K562 (cell line): ENCODE measurements at regions not wholly inside any gene's neighbourhood (a gene's known extent, or its start where the extent isn't known, plus 50 kb on each side); places are given as distances from the start of the nearest gene placed in this dataset.

Source experiments
- ATAC-seq: fragments of 200-7000 bp; cut with Tn5 transposase; 3 replicates; pipeline ENCODE4 v1.9.1; 2020; ENCODE audit warnings: moderate library complexity
- BruUV-seq: library from RNA; stranded (reverse); fragments of 400-500 nt; replicated peaks from 2 replicates; lab custom pipeline; 2021; lab: Mats Ljungman, UMichigan
- CTCF ChIA-PET: fragments of 300-600 bp; formaldehyde crosslinking; extraction: SDS; loops from one replicate; lab custom pipeline; 2021; ENCODE audit warnings: low intra/inter-chr PET ratio; lab: Yijun Ruan, JAX
- POLR2A ChIA-PET: fragments of 300-600, 350-650 bp; sonication (Branson Sonifier 250); formaldehyde crosslinking; extraction: SDS; loops from one replicate; lab custom pipeline; 2021; ENCODE audit warnings: antibody characterized with exemption, inconsistent platforms; lab: Yijun Ruan, JAX
- DNase-seq, 4 experiments: peaks; one replicate each; pipeline versions ENCODE4 v3.0.0 to v3.0.0-alpha.2; 2011 to 2018; ENCODE audit warnings: low spot score in 3 of 4, mixed read lengths in 3 of 4; ENCODE audit errors: extremely low read depth in 1 of 4
- FAIRE-seq: peaks from 2 replicates; lab custom pipeline; 2011; peaks lifted over from hg19 to GRCh38; lab: Jason Lieb, UNC
- H2AFZ ChIP-seq: 2 replicates; pipeline ENCODE4 v1.6.0; 2011; ENCODE audit warnings: low read depth, low read length, control low read depth, inconsistent platforms
- H3K27ac ChIP-seq: fragments of 200-600 bp; 3 replicates; pipeline ENCODE4 v1.8.0; 2011; ENCODE audit warnings: low read depth, mild to moderate bottlenecking, control low read depth, inconsistent platforms, low read length, moderate library complexity, mixed read lengths; ENCODE audit errors: extremely low read depth
- H3K27me3 ChIP-seq, 2 experiments: fragments of 300-600 bp in 1 of 2; 2 replicates in 1 of 2; 3 replicates in 1 of 2; pipeline versions ENCODE4 v1.6.0 to v1.8.0; 2011; ENCODE audit warnings: inconsistent platforms in 2 of 2, low read length in 2 of 2, mild to moderate bottlenecking in 1 of 2, mixed read lengths in 1 of 2, moderate library complexity in 1 of 2; ENCODE audit not compliant: control insufficient read depth in 2 of 2, insufficient read depth in 2 of 2
- H3K36me3 ChIP-seq: fragments of 300-600 bp; 3 replicates; pipeline ENCODE4 v1.8.0; 2011; ENCODE audit warnings: mild to moderate bottlenecking, low read length, inconsistent platforms; ENCODE audit not compliant: control insufficient read depth, insufficient read depth
- H3K4me1 ChIP-seq, 2 experiments: fragments of 200-600 bp in 1 of 2; replicated peaks in 1 of 2; 2 replicates in 1 of 2; 3 replicates in 1 of 2; pipeline versions ENCODE4 v1.5.1 to v1.8.0; 2011; ENCODE audit warnings: inconsistent platforms in 2 of 2, low read length in 2 of 2, mild to moderate bottlenecking in 1 of 2, mixed read lengths in 1 of 2, moderate library complexity in 1 of 2; ENCODE audit not compliant: control insufficient read depth in 2 of 2, insufficient read depth in 2 of 2
- H3K4me2 ChIP-seq: 2 replicates; pipeline ENCODE4 v1.6.1; 2011; ENCODE audit warnings: low read length, control low read depth, inconsistent platforms, mixed read lengths; ENCODE audit not compliant: insufficient read depth
- H3K4me3 ChIP-seq: fragments of 200-600 bp; sonication (generic), shearing (Covaris generic); 2 replicates; pipeline ENCODE4 v1.5.1; 2016; ENCODE audit warnings: control low read depth, inconsistent platforms
- H3K79me2 ChIP-seq: fragments of 200-600 bp; 3 replicates; pipeline ENCODE4 v1.8.0; 2011; ENCODE audit warnings: low read length, inconsistent platforms; ENCODE audit not compliant: control insufficient read depth, insufficient read depth
- H3K9ac ChIP-seq, 2 experiments: 2 replicates each; pipeline versions ENCODE4 v1.6.0 to v1.6.1; 2011; ENCODE audit warnings: low read depth in 2 of 2, low read length in 2 of 2, control low read depth in 1 of 2, inconsistent platforms in 1 of 2, mild to moderate bottlenecking in 1 of 2, mixed read lengths in 1 of 2; ENCODE audit not compliant: insufficient read depth in 1 of 2
- H3K9me1 ChIP-seq: one replicate; pipeline ENCODE4 v1.6.0; 2011; ENCODE audit warnings: inconsistent platforms, mild to moderate bottlenecking, low read length, moderate library complexity; ENCODE audit not compliant: control insufficient read depth, insufficient read depth
- H3K9me3 ChIP-seq: replicated peaks from 2 replicates; pipeline ENCODE4 v1.5.1; 2011; ENCODE audit warnings: low read depth, low read length, inconsistent platforms; ENCODE audit not compliant: control insufficient read depth, insufficient read depth
- H4K20me1 ChIP-seq: replicated peaks from 2 replicates; pipeline ENCODE4 v1.6.1; 2011; ENCODE audit warnings: low read length, inconsistent platforms, mixed read lengths; ENCODE audit not compliant: control insufficient read depth, insufficient read depth
- BCOR ChIP-seq: fragments of 450-650 bp; IDR thresholded peaks from 2 replicates; pipeline ENCODE4 v1.6.1; 2016
- CCNT2 ChIP-seq: IDR thresholded peaks from 2 replicates; pipeline ENCODE4 v1.6.1; 2011; ENCODE audit warnings: borderline replicate concordance, low read depth, mild to moderate bottlenecking, moderate library complexity, mixed read lengths, low read length; ENCODE audit not compliant: insufficient read length; ENCODE audit errors: extremely low read depth
- EP300 ChIP-seq: IDR thresholded peaks from 2 replicates; pipeline ENCODE4 v1.6.1; 2012; ENCODE audit warnings: low read length, improper control_type of control experiment
- LARP7 ChIP-seq: fragments of 450-650 bp; IDR thresholded peaks from 2 replicates; pipeline ENCODE4 v1.6.1; 2016
- LCOR ChIP-seq: sonication (generic); formaldehyde crosslinking; IDR thresholded peaks from 2 replicates; pipeline ENCODE4 v1.8.0; 2022; ENCODE audit warnings: mild to moderate bottlenecking, missing genetic modification reagents
- RBM34 ChIP-seq: fragments of 200-400 bp; formaldehyde crosslinking; IDR thresholded peaks from 2 replicates; pipeline ENCODE4 v1.6.1; 2018; ENCODE audit warnings: low read length, borderline replicate concordance; ENCODE audit not compliant: insufficient read depth
- SMARCA4 ChIP-seq: fragments of 450-650 bp; IDR thresholded peaks from 2 replicates; pipeline ENCODE4 v1.6.1; 2016
- TCF3 ChIP-seq: sonication (generic); formaldehyde crosslinking; IDR thresholded peaks from 2 replicates; pipeline ENCODE4 v1.4.0; 2020; ENCODE audit warnings: mild to moderate bottlenecking, missing genetic modification reagents
- ZNF444 ChIP-seq: fragments of 250-450 bp; sonication (Bioruptor Pico); IDR thresholded peaks from 2 replicates; pipeline ENCODE4 v1.4.0; 2020; ENCODE audit warnings: mild to moderate bottlenecking, moderate library complexity
- WGBS: fragments of 100-300 bp; shearing (Covaris generic); methylation state at CpG from one replicate; pipeline ENCODE4 v1.1.6; 2016; ENCODE audit warnings: low coverage, mixed read lengths; ENCODE audit not compliant: insufficient coverage; ENCODE audit errors: missing lambda C conversion rate; 5-methylcytosine and 5-hydroxymethylcytosine counted together
- in situ Hi-C: fragments of 300-500 bp; cut with MboI; formaldehyde crosslinking; loops from 4 replicates; pipeline ENCODE4 v1.15.0; 2018; ENCODE audit warnings: inconsistent platforms, mixed read lengths
- intact Hi-C: fragments of 100-400 bp; cut with micrococcal nuclease; formaldehyde crosslinking; loops from 2 replicates; pipeline ENCODE4 v1.14.2; 2022
- TF ChIP-seq, protein P1 (sequence below): sonication (generic); formaldehyde crosslinking; IDR thresholded peaks from 2 replicates; pipeline ENCODE4 v1.8.1; 2023; ENCODE audit warnings: mild to moderate bottlenecking, missing genetic modification reagents
- TF ChIP-seq, protein P2 (sequence below), 2 experiments: fragments of 450-650 bp in 1 of 2; sonication (generic) in 1 of 2; formaldehyde crosslinking; conservative IDR thresholded peaks; 2 replicates each; pipeline versions ENCODE4 v1.4.0 to v1.8.1; 2020 to 2022; ENCODE audit warnings: mild to moderate bottlenecking in 1 of 2, missing genetic modification reagents in 1 of 2
- TF ChIP-seq, protein P3 (sequence below), 2 experiments: IDR thresholded peaks; 2 replicates each; pipeline ENCODE4 v1.6.1; 2011; ENCODE audit warnings: borderline replicate concordance in 1 of 2, control low read depth in 1 of 2, low read depth in 1 of 2, low read length in 1 of 2, mild to moderate bottlenecking in 1 of 2, mixed read lengths in 1 of 2, moderate library complexity in 1 of 2; ENCODE audit not compliant: insufficient read depth in 1 of 2, insufficient read length in 1 of 2, poor library complexity in 1 of 2, severe bottlenecking in 1 of 2; ENCODE audit errors: extremely low read depth in 1 of 2

DNA sequence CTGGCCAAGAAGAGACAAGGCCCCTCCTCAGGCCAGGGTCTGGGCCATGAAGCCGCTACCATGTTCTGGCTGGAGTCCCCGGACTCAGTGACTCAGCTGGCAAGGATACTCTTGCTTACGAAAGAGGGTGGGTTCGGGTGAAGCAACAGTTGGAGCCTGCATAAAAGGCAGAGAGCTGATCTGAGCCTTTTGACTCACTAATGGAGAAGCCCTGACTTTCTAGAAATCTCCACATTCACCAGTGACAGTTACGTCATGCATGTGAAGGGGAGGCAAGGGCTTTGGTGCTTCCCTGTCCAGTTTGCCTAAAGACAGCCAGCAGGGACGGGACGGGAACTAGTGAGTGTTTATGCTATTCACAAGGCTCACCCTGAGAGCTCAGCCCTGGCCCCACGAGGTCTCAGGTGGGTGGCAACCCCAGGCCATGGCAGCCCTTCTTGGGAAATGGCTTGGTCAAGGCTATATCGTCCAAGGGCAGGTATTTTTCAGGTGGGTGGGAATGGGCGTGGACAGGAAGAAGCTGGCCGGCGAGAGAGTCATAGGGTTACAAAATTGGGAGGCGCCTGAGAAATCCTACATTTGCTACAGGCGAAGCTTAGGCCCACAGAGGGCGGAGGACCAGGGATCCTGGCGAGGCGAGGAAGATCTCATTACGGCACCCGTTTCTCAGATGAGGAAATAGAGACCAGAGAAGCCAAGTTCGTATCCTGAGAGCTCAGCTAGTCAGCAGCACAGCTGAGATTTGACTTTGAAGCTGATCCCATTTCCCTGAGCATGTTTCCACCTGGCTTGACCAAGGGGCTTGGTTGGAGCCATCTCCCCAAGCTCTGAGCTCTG is 314.6 kb downstream of the BCL11B start:
- Histone ChIP-seq H3K4me2 (no peak overlapping the region), H3K9me1 (no peaks in the 10 kb centered on the region)
- TF ChIP-seq LARP7 (no peak), CCNT2 (no peak), RBM34 (no peak), TCF3 (CRISPR knock-in tag) (no peak), LCOR (no peak), BCOR (no peak), SMARCA4 (no peak), ZNF444 (CRISPR knock-in tag) (no peak), EP300 (no peak)
- TF ChIP-seq, protein P1, sequence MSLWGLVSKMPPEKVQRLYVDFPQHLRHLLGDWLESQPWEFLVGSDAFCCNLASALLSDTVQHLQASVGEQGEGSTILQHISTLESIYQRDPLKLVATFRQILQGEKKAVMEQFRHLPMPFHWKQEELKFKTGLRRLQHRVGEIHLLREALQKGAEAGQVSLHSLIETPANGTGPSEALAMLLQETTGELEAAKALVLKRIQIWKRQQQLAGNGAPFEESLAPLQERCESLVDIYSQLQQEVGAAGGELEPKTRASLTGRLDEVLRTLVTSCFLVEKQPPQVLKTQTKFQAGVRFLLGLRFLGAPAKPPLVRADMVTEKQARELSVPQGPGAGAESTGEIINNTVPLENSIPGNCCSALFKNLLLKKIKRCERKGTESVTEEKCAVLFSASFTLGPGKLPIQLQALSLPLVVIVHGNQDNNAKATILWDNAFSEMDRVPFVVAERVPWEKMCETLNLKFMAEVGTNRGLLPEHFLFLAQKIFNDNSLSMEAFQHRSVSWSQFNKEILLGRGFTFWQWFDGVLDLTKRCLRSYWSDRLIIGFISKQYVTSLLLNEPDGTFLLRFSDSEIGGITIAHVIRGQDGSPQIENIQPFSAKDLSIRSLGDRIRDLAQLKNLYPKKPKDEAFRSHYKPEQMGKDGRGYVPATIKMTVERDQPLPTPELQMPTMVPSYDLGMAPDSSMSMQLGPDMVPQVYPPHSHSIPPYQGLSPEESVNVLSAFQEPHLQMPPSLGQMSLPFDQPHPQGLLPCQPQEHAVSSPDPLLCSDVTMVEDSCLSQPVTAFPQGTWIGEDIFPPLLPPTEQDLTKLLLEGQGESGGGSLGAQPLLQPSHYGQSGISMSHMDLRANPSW (CRISPR knock-in tag), result no peak
- TF ChIP-seq, protein P2, sequence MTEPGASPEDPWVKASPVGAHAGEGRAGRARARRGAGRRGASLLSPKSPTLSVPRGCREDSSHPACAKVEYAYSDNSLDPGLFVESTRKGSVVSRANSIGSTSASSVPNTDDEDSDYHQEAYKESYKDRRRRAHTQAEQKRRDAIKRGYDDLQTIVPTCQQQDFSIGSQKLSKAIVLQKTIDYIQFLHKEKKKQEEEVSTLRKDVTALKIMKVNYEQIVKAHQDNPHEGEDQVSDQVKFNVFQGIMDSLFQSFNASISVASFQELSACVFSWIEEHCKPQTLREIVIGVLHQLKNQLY (CRISPR knock-in tag; conservative IDR thresholded peaks at IDR 0.05), result no peak
- TF ChIP-seq, protein P3, sequence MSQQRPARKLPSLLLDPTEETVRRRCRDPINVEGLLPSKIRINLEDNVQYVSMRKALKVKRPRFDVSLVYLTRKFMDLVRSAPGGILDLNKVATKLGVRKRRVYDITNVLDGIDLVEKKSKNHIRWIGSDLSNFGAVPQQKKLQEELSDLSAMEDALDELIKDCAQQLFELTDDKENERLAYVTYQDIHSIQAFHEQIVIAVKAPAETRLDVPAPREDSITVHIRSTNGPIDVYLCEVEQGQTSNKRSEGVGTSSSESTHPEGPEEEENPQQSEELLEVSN (IDR thresholded peaks at IDR 0.05; ENCODE audit: borderline replicate concordance in 1 of 2, extremely low read depth in 1 of 2, insufficient read depth in 1 of 2, insufficient read length in 1 of 2, low read depth in 1 of 2, low read length in 1 of 2, poor library complexity in 1 of 2, severe bottlenecking in 1 of 2), result no peak

More for the DNA sequence above, 314.6 kb downstream of the BCL11B start:
- CTCF ChIA-PET, result no interaction called here
- H4K20me1 ChIP-seq, result no peaks in the 10 kb centered on the region
- H2AFZ ChIP-seq, result no peak overlapping the region
- intact Hi-C loops, result no loop called here
- no peaks in the 10 kb centered on the region for H3K36me3 ChIP-seq
- BruUV-seq, result no TSS peak
- H3K27ac ChIP-seq, result no peak overlapping the region
- H3K79me2 ChIP-seq, result no peaks in the 10 kb centered on the region
- DNase-seq (no peak), FAIRE-seq (no peak), ATAC-seq (no peak)
- no peak overlapping the region for H3K4me3 ChIP-seq
- WGBS, result 1% methylated on average over 15 of the region's 20 CpGs
- no peaks in the 10 kb centered on the region for H3K4me1 ChIP-seq
- H3K9me3 ChIP-seq, result no peaks in the 10 kb centered on the region
- in situ Hi-C loops, result no loop called here
- H3K9ac ChIP-seq, result no peak overlapping the region
- POLR2A ChIA-PET, result interaction anchor here (0.7 kb wide), 1 partner anchor 10 kb away, joined by 4 read pairs; no protein-coding TSS in a partner anchor
- H3K27me3 ChIP-seq, result peaks cover 0 to 14% of the 10 kb centered on the region in 2 experiments; a peak in 2 of 5 replicates
